ENCODE measurements at regions not wholly inside any gene's neighbourhood (a gene's known extent, or its start where the extent isn't known, plus 50 kb on each side); places are given as distances from the start of the nearest gene placed in this dataset.

DNA sequence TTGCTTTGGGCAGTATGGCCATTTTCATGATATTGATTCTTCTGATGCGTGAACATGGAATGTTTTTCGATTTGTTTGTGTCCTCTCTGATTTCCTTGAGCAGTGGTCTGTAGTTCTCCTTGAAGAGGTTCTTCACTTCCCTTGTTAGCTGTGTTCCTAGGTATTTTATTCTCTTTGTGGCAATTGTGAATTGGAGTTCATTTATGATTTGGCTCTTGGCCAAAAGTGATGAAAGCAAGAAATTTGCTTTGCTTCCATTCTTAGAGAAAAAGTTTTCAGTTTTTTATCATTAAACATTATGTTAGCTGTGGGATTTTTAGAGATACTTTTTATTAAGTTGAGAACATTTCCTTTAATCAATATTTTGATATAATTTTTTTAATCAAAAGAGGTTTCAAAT is 203.5 kb downstream of the TAF11L14 start:
- Histone ChIP-seq H3K9ac (ENCODE audit: insufficient read depth, low read depth, low read length) (no peak overlapping the region), H4K20me1 (ENCODE audit: insufficient read depth, low read length) (no peaks in the 10 kb centered on the region), H3K27ac (ENCODE audit: extremely low read length, insufficient read depth, low read length) (no peak overlapping the region), H3K4me2 (ENCODE audit: low read depth, low read length) (no peak overlapping the region), H3K9me3 (ENCODE audit: low read length) (peaks cover 80% of the 10 kb centered on the region), H3K79me2 (ENCODE audit: insufficient read depth, low read length) (no peaks in the 10 kb centered on the region), H3K27me3 (ENCODE audit: control insufficient read depth in 1 of 2, insufficient read depth in 2 of 2, low read length in 2 of 2) (no peaks in the 10 kb centered on the region), H2AFZ (ENCODE audit: low read length) (no peak overlapping the region), H3K36me3 (replicated peaks in 1 of 2; ENCODE audit: control insufficient read depth in 1 of 2, insufficient read depth in 2 of 2, low read length in 2 of 2) (no peaks in the 10 kb centered on the region), H3K4me3 (replicated peaks in 1 of 3; ENCODE audit: insufficient read depth in 1 of 3, low read depth in 2 of 3, low read length in 3 of 3) (no peak overlapping the region), H3K4me1 (ENCODE audit: insufficient read depth, low read length) (no peaks in the 10 kb centered on the region)
- DNase-seq (ENCODE audit: low spot score): no peak
- intact Hi-C loops (cut with micrococcal nuclease; ENCODE audit: unreplicated experiment): no loop called here
- ATAC-seq: no peak
- in situ Hi-C loops (cut with HindIII; ENCODE audit: extremely low pct_ligation_motif_present, low pct_unique_long_range_greater_than_20kb): no loop called here
- no peak for FAIRE-seq
- 2% methylated on average over 2 of the region's 2 CpGs for WGBS (ENCODE audit: low lambda C conversion rate)
- no peak for TF ChIP-seq ZNF343 (CRISPR knock-in tag; IDR thresholded peaks at IDR 0.05)
- no peak for TF ChIP-seq PCBP1 (IDR thresholded peaks at IDR 0.05; ENCODE audit: borderline replicate concordance, low read depth, low read length)
- TF ChIP-seq NFRKB (IDR thresholded peaks at IDR 0.05): no peak
- no peak for TF ChIP-seq ZSCAN12 (CRISPR knock-in tag; IDR thresholded peaks at IDR 0.05)
- TF ChIP-seq ATF7-NPFF (CRISPR knock-in tag; IDR thresholded peaks at IDR 0.05; ENCODE audit: low read depth): no peak
- no peak for TF ChIP-seq SMAD1 (CRISPR knock-in tag; IDR thresholded peaks at IDR 0.05; ENCODE audit: borderline replicate concordance, low read depth)
- TF ChIP-seq, protein P1, sequence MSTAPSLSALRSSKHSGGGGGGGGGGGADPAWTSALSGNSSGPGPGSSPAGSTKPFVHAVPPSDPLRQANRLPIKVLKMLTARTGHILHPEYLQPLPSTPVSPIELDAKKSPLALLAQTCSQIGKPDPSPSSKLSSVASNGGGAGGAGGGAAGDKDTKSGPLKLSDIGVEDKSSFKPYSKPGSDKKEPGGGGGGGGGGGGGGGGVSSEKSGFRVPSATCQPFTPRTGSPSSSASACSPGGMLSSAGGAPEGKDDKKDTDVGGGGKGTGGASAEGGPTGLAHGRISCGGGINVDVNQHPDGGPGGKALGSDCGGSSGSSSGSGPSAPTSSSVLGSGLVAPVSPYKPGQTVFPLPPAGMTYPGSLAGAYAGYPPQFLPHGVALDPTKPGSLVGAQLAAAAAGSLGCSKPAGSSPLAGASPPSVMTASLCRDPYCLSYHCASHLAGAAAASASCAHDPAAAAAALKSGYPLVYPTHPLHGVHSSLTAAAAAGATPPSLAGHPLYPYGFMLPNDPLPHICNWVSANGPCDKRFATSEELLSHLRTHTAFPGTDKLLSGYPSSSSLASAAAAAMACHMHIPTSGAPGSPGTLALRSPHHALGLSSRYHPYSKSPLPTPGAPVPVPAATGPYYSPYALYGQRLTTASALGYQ (CRISPR knock-in tag; IDR thresholded peaks at IDR 0.05): no peak
- no peak for TF ChIP-seq SATB2 (CRISPR knock-in tag; IDR thresholded peaks at IDR 0.05)
- no peak for TF ChIP-seq LCORL (IDR thresholded peaks at IDR 0.05)
- no peak for TF ChIP-seq LCORL (CRISPR knock-in tag; IDR thresholded peaks at IDR 0.05)
- no peak for TF ChIP-seq ZNF383 (CRISPR knock-in tag; IDR thresholded peaks at IDR 0.05; ENCODE audit: borderline replicate concordance)
- no TSS peak for BruUV-seq (replicated peaks)
- ChIA-PET CTCF (ENCODE audit: low intra/inter-chr PET ratio, low total read pairs) (no interaction called here), POLR2A (no interaction called here)

Measured in HepG2 (cell line).